K562 (cell line): ENCODE measurements at regions not wholly inside any gene's neighbourhood (a gene's known extent, or its start where the extent isn't known, plus 50 kb on each side); places are given as distances from the start of the nearest gene placed in this dataset.

ENCODE experiments used
- ASH1L ChIP-seq: fragments of 450-650 bp; IDR thresholded peaks from 2 replicates; pipeline ENCODE4 v1.6.1; 2018; ENCODE audit warnings: borderline replicate concordance, mild to moderate bottlenecking, low read depth; ENCODE audit not compliant: partially characterized antibody
- CTCF ChIP-seq, 3 experiments: IDR thresholded peaks in 2 of 3; conservative IDR thresholded peaks in 1 of 3; 2 replicates each; pipeline ENCODE4 v1.5.1; 2011 to 2012; ENCODE audit warnings: low read length in 3 of 3, mild to moderate bottlenecking in 3 of 3, control low read depth in 2 of 3, improper control_type of control experiment in 1 of 3, inconsistent platforms in 1 of 3, low read depth in 1 of 3, mixed read lengths in 1 of 3, moderate library complexity in 1 of 3; ENCODE audit not compliant: insufficient read depth in 2 of 3
- ELF1 ChIP-seq: fragments of 200-800 bp; sonication (Bioruptor generic); IDR thresholded peaks from 2 replicates; pipeline ENCODE4 v1.6.1; 2016; ENCODE audit warnings: missing genetic modification characterization, missing compliant biosample characterization
- EP300 ChIP-seq: IDR thresholded peaks from 2 replicates; pipeline ENCODE4 v1.6.1; 2012; ENCODE audit warnings: low read length, improper control_type of control experiment
- TF ChIP-seq, protein P1 (sequence below): fragments of 250-450 bp; sonication (Bioruptor Pico); IDR thresholded peaks from 2 replicates; pipeline ENCODE4 v1.5.0; 2021; ENCODE audit warnings: mild to moderate bottlenecking, borderline replicate concordance

- TF ChIP-seq ELF1 = no peak
- TF ChIP-seq EP300 = no peak
- TF ChIP-seq, protein P1, sequence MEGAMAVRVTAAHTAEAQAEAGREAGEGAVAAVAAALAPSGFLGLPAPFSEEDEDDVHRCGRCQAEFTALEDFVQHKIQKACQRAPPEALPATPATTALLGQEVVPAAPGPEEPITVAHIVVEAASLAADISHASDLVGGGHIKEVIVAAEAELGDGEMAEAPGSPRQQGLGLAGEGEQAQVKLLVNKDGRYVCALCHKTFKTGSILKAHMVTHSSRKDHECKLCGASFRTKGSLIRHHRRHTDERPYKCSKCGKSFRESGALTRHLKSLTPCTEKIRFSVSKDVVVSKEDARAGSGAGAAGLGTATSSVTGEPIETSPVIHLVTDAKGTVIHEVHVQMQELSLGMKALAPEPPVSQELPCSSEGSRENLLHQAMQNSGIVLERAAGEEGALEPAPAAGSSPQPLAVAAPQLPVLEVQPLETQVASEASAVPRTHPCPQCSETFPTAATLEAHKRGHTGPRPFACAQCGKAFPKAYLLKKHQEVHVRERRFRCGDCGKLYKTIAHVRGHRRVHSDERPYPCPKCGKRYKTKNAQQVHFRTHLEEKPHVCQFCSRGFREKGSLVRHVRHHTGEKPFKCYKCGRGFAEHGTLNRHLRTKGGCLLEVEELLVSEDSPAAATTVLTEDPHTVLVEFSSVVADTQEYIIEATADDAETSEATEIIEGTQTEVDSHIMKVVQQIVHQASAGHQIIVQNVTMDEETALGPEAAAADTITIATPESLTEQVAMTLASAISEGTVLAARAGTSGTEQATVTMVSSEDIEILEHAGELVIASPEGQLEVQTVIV (CRISPR knock-in tag) = no peak
- TF ChIP-seq CTCF (IDR thresholded peaks at IDR 0.05 in 2 of 3, conservative IDR thresholded peaks at IDR 0.05 in 1 of 3; ENCODE audit: insufficient read depth in 2 of 3, low read depth in 1 of 3, low read length in 3 of 3) = no peak
- TF ChIP-seq ASH1L = no peak
Measured at GRCh38 chr3:44033123-44033522, 208.6 kb upstream of the TOPAZ1 start.
